Kidney tubule cell (primary cell): ENCODE measurements at regions not wholly inside any gene's neighbourhood (a gene's known extent, or its start where the extent isn't known, plus 50 kb on each side); places are given as distances from the start of the nearest gene placed in this dataset.
"Not testable (repeated sequence)": the region's sequence is repeated elsewhere in the genome, so short reads cannot be mapped to it uniquely, and the experiment has no call there.

ENCODE experiments used
- DNase-seq: peaks from one replicate; pipeline ENCODE4 v3.0.0-alpha.2; 2018; ENCODE audit warnings: low spot score

- DNase-seq = no peak
Measured at GRCh38 chr15:57767481-57767880, 61.0 kb downstream of the POLR2M start.

DNA sequence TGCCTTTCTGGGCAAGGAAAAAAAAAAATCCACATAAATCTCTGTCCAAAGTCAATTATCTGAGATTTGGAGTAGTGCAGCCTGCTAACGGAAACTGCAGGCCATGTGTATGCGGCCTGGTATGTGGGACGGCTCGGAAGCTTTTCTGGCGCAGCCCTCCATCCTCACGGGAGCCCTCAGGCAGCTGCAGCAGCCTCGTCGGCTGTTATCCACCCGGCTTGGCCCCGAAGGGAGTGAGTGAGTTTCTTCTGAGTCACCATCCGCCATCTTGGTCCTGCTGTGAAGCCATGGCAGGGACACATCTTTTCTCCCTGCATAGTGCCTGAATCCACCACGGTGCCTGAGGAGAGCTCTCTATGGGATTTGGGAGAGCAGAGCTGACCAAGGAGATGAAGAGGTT lies 62.8 kb downstream of the POLR2M start:
- no peak for DNase-seq

- DNase-seq = no peak
Measured at GRCh38 chr15:57770495-57770894, 64.0 kb downstream of the POLR2M start.

DNA sequence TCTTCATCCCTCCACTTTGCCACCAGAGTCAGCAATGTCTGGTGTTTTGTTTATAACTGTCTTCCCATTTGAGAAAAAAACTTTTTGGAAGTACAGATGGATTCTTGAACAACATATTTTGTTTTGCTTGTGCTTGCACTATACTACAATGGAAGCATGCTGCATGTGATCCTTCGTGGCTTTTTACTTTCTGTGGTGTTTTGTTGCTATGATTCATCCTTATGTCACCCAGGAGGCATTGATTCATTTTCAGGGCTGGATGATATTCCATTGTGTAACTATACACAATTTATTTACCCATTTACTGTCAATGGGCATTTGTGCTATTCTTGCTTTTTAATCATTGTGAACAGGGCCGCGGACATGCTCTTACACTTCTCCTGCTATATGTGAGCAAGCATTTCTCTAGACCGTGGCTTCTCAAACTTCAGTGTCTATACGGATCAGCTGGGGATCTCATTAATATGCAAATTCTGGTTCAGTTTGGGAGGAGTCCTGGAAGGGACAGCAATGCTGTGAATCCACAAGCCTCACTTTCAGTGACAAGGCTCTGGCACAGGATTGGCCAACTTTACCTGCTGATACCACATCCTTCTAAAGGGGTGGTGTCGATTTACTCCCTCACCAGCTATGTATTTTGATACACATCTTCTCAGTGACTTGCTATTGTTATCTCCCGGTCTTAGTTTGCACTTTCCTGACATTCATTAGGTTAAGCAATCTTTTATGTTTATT lies 65.9 kb downstream of the POLR2M start:
- peak; percentile 51 for DNase-seq

DNA sequence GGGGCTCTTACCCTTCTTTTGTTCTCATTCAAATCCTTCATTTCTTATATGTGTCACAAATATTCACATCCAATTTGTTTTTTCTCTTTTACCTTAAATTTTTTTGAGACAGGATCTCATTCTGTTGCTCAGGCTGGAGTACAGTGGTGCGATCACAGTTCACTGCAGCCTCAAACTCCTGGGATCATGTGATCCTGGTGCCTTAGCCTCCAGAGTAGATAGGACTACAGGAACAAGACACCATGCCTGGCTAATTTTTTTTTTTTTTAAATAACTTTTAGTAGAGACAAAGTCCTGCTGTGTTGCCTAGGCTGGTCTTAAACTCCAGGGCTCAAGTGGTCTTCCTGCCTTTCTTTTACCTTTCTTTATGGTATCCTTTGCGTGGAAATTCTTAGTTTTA lies 66.5 kb downstream of the POLR2M start:
- no peak for DNase-seq

DNA sequence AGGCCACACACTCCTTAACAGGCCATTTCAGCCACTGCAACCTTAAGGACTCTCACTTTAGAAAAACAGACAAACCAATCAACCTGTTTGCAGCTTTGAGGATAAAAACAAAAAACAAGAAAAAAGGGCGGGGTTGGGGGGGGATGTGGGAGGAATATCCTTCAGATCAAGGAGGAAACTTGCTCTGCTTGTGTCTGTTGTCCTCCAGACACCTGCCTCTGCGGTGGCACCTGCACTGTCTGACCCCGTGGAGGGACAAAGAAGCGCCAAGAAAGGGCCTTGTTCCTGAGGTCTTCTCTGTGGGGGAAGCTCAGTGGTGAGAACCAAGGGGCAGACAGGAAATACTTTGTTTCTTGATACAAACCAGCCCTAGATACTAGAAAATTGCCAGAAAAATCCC lies 70.5 kb downstream of the POLR2M start:
- no peak for DNase-seq

DNA sequence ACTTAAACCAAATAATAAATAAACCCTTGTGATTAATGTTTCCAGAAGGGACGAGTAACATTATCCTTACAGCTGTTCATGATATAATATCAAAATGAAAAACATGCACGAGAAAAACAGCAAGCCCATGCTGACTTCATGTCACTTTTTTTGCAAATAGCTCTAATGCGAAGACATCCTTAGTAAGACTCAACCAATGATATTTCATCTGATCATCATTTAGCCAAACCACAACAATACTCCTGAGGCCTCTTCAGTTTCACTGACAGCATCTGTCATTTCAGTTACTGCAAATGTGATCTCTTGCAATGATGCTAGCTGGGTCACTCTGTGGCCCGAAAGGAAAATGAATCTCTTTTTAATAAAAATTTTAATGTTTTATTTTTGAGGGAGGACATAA lies 74.0 kb downstream of the POLR2M start:
- DNase-seq = no peak

DNA sequence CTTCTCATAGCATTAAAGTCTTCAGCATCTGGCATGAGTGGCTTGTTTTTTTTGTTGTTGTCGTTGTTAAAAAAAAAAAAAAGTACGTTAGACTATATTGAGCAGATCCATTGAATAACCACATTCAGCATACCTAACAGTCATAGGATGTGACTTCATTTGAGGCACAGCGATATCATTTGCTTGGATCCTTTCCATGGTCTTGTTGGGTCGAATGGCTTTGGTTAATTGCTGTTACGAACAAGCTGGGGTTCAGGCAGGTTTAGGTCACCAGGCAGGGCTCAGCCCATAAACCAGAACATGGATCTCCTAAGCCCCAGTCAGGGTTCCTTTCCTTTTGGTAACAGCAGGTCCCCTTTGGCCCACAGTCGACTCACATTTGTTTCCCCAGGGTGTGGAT lies 76.2 kb downstream of the POLR2M start:
- no peak for DNase-seq

- DNase-seq = no peak
Measured at GRCh38 chr15:57784081-57784511, 77.6 kb downstream of the POLR2M start.

DNA sequence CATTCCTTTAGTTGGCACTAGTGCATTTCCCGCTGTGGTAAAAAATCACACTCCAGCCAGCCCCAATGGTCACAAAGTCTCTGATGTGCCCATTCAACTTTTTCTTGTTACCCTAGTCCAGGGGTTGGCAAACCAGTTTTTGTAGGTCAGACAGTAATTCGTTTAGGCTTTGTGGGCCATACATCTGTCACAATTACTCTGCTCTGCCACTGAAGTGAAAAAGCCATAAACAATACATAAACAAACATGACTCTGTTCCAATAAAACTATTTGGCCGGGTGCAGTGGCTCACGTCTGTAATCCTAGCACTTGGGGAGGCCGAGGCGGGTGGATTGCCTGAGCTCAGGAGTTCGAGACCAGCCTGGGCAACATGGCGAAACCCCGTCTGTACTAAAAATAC lies 78.5 kb downstream of the POLR2M start:
- DNase-seq = no peak

DNA sequence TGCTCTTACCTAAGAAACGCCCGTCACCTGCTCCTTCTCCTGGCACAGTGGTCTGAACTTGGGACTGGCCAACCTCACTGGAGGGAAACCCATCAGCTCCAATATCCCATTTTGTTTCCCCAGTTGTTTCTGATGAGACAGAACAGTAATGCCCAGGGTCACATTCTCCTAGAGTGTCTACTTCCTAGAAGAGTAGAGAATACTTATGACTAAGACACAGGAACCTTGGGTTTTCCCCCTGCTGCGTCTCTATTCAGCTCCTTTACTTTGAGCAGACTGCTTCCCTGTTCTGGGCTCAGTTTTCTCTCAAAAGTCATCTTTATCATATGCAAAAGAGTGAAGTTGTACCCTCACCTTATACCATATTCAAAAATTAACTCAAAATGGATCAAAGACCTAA lies 79.4 kb downstream of the POLR2M start:
- peak; percentile 37 for DNase-seq

DNA sequence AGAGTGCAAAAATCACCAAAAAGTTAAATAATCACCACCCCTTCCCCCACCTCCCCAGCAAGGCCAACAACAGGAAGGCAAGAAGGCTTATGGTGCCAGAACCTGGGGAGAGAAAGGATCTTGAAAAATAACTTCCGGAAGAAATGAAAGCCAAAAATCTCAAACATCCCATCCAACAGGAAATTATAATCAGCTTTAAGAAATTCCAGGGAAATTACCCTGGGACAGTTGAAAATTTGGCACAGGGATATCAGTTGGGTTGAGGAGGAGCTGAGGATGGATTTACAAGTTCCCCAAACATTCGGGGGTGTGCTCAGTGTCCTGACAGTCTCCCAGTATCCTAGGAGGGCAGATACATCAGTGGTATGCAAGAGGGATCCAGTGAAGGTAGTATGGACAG lies 82.7 kb downstream of the POLR2M start:
- DNase-seq = no peak

DNA sequence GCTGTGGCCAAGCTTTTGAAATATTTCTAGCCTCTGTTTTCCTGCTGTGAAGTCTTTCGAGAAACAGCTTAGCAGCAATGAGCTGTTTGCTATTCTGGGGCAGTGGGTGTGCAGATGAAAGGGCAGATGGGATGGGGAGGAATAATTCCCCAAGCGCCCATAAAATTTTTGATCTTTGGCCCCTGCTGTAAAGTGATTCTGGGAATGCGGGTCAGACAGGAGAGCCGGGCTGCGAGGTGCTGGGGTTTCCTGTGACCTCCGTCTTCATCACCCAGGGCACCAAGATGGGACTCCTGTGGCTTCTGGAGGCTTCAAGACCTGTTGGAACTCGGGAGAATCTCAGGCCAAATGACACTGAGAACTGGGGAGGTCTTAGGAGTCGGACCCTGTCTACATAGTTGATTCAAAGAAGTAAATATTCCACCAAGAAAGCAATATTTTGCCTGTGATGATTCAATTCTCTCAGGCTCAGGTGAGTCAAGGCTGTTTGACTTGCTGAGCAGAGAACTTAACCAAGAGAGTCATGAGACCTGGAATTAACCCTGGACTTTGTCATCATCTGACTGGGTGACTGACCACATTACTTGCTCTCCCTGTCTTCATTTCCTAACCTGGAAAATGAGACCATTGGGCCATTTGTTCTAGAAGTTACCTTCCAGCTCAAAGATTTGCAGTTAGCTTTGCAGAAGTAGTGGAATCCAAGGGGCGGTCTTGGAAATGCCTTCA lies 86.4 kb downstream of the POLR2M start:
- DNase-seq = peak; percentile 72

DNA sequence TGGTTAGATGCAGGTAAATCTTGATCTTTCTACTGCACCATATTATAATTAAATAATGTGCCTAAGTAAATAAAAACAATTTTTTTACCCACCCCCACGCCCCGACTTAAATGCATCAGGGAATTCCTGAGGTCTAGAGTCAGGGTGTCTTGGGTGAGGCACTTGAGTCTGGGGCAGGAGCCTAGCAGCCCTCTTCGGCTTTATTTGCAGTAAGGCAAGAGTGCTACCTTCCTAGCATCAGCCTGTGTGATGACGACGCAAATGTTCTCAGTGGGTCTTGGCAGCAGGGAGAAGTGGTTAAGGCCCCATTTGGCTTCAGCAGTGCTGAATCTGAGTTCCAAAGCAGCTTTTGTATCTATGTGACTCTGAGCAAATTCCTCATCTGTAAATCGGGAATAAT lies 88.7 kb downstream of the POLR2M start:
- DNase-seq = no peak

DNA sequence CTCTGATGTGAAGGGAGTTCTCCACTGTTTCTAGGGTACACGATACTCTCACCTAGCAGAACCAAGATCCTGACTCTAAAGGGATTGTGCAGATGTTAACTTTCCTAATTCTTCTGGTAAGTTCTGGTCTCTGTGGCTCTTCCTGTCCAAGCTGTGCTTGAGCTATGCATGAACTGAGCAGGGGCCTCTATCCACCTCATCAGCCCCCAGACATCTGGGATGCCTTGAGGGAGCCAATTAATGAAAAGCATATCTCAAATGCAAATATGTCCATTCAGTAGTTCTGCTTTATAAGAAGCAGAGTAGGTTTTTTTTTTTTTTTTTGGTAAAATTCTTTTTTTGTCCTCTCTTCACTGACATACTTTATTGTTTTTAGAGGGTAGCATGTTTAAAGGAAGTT lies 89.6 kb downstream of the POLR2M start:
- DNase-seq = no peak

- DNase-seq = no peak
Measured at GRCh38 chr15:57797110-57797509, 90.6 kb downstream of the POLR2M start.

GRCh38 chr15:57797568-57798267 lies 91.2 kb downstream of the POLR2M start:
- no peak for DNase-seq

DNA sequence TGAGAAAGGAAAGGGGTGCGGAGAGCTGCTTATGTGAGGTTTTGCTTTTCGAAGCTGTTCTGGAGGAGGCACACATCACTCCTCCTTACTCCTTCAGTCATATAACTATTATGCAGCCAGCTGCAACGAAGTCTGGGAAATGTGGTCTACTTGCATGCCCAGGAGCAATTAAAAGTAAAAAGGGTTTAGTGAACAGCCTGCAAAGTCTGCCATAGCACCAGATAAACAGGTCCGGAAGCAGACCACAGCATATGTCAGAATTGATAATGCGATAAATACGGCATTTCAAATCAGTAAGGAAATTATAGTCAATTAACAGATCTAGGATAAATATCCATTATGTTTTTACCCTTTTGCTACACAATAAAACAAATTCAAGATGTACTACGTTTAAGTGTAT lies 99.5 kb downstream of the POLR2M start:
- no peak for DNase-seq

GRCh38 chr15:57809285-57809684 lies 102.8 kb downstream of the POLR2M start:
- not testable (repeated sequence) for DNase-seq

DNA sequence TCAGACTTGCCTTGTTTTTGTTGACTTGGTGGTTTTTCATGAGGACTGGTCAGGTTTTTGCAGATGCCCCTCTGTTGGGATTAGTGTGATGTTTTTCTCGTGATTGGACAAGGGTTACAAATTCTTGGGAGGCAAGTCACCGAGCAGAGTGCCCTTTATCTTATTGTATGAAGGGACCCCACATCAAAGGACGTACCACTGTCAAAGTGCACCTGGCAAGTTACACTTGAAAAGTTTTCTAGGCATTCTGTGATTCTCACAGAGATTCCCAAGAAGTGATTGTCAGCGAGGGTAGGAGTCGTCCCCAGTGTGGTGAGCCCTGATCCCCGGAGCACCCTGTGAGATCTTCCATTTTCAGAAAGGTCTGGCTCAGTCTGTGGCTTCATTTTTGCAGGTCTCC lies 110.1 kb downstream of the POLR2M start:
- no peak for DNase-seq

- DNase-seq = no peak
Measured at GRCh38 chr15:57819646-57820045, 113.1 kb downstream of the POLR2M start.

GRCh38 chr15:57820119-57820518 lies 113.6 kb downstream of the POLR2M start:
- peak; percentile 72 for DNase-seq

DNA sequence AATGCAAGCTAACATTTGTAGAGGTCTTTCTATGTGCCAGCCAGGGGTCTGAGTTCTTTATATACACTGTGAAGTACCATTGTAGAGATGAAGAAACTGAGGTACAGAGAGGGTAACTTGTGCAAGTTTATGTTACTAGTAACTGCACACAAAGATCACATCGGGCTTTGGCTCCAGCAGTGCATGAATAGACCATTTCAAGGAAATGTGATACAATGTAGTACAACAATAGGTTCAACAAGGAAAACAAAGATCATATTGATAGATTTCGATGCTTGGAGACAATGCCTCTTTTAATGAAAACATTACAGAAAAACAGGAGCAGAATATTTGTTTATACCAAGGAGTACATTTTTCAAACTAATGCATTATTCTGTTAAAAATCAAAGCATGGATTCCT lies 115.3 kb downstream of the POLR2M start:
- no peak for DNase-seq
